H1 (cell line): ENCODE measurements at regions not wholly inside any gene's neighbourhood (a gene's known extent, or its start where the extent isn't known, plus 50 kb on each side); places are given as distances from the start of the nearest gene placed in this dataset.

ENCODE experiments used
- CTCF ChIA-PET: fragments of 300-600 bp; sonication (Branson Sonifier 250); formaldehyde crosslinking; loops from one replicate; lab custom pipeline; 2021; ENCODE audit not compliant: partially characterized antibody; lab: Charles Lee
- POLR2A ChIA-PET: fragments of 300-600 bp; sonication (Branson Sonifier 250); formaldehyde crosslinking; loops from one replicate; lab custom pipeline; 2021; ENCODE audit warnings: inconsistent platforms; ENCODE audit not compliant: partially characterized antibody; lab: Charles Lee
- DNase-seq, 2 experiments: peaks; one replicate each; pipeline versions ENCODE4 v3.0.0 to v3.0.0-alpha.2; 2010 to 2022; ENCODE audit warnings: low spot score in 2 of 2, low read depth in 1 of 2, mixed read lengths in 1 of 2
- FAIRE-seq: peaks from 2 replicates; lab custom pipeline; 2011; peaks lifted over from hg19 to GRCh38; lab: Jason Lieb, UNC
- H2AFZ ChIP-seq: 2 replicates; pipeline ENCODE4 v1.8.1; 2012; ENCODE audit warnings: low read length, inconsistent platforms
- H2AK5ac ChIP-seq: 2 replicates; pipeline ENCODE4 v1.6.1; 2013; ENCODE audit warnings: low read depth, low read length
- H2BK120ac ChIP-seq: replicated peaks from 2 replicates; pipeline ENCODE3; 2013; ENCODE audit warnings: low read depth, low read length, inconsistent platforms
- H2BK12ac ChIP-seq: 2 replicates; pipeline ENCODE4 v1.6.1; 2013; ENCODE audit warnings: low read depth, low read length
- H2BK15ac ChIP-seq: 2 replicates; pipeline ENCODE4 v1.6.1; 2013; ENCODE audit warnings: low read length
- H2BK20ac ChIP-seq: 2 replicates; pipeline ENCODE4 v1.6.1; 2013; ENCODE audit warnings: low read length
- H2BK5ac ChIP-seq: 2 replicates; pipeline ENCODE4 v1.6.1; 2013; ENCODE audit warnings: low read depth, low read length
- H3K14ac ChIP-seq: 2 replicates; pipeline ENCODE4 v1.6.1; 2013; ENCODE audit warnings: inconsistent platforms; ENCODE audit not compliant: insufficient read length
- H3K18ac ChIP-seq: 2 replicates; pipeline ENCODE4 v1.6.1; 2013; ENCODE audit warnings: low read length; ENCODE audit errors: extremely low read depth
- H3K23ac ChIP-seq: 2 replicates; pipeline ENCODE4 v1.6.1; 2013; ENCODE audit warnings: inconsistent platforms; ENCODE audit not compliant: insufficient read length
- H3K23me2 ChIP-seq: 2 replicates; pipeline ENCODE4 v1.6.1; 2013; ENCODE audit warnings: low read depth, low read length
- H3K27ac ChIP-seq: 2 replicates; pipeline ENCODE4 v1.6.1; 2011; ENCODE audit warnings: low read depth, low read length, inconsistent platforms
- H3K27me3 ChIP-seq, 4 experiments: replicated peaks in 1 of 4; 1 replicate in 1 of 4; 2 replicates in 3 of 4; pipeline versions ENCODE4 v1.6.1 to v1.8.1; 2011 to 2013; ENCODE audit warnings: low read length in 3 of 4, mild to moderate bottlenecking in 3 of 4, inconsistent platforms in 2 of 4, mixed read lengths in 2 of 4, moderate library complexity in 1 of 4; ENCODE audit not compliant: control insufficient read depth in 3 of 4, insufficient read depth in 3 of 4; ENCODE audit errors: extremely low read depth in 1 of 4
- H3K36me3 ChIP-seq, 4 experiments: 2 replicates each; pipeline versions ENCODE4 v1.6.1 to v1.8.1; 2011 to 2013; ENCODE audit warnings: mild to moderate bottlenecking in 4 of 4, low read length in 3 of 4, moderate library complexity in 2 of 4, control low read depth in 1 of 4, inconsistent platforms in 1 of 4; ENCODE audit not compliant: insufficient read depth in 4 of 4, control insufficient read depth in 2 of 4
- H3K4ac ChIP-seq: replicated peaks from 2 replicates; pipeline ENCODE3; 2013; ENCODE audit warnings: low read length, low read depth, mixed read lengths, inconsistent platforms; ENCODE audit not compliant: insufficient read length
- H3K4me1 ChIP-seq, 4 experiments: replicated peaks in 1 of 4; 1 replicate in 1 of 4; 2 replicates in 3 of 4; pipeline versions ENCODE4 v1.6.1 to v1.8.1; 2011 to 2013; ENCODE audit warnings: low read length in 3 of 4, inconsistent platforms in 2 of 4, mixed read lengths in 1 of 4; ENCODE audit not compliant: insufficient read depth in 4 of 4, control insufficient read depth in 3 of 4
- H3K4me2 ChIP-seq, 2 experiments: 2 replicates each; pipeline versions ENCODE4 v1.6.1 to v1.8.1; 2011 to 2013; ENCODE audit warnings: low read depth in 2 of 2, low read length in 2 of 2, control low read depth in 1 of 2, inconsistent platforms in 1 of 2, mild to moderate bottlenecking in 1 of 2; ENCODE audit not compliant: insufficient read depth in 1 of 2
- H3K4me3 ChIP-seq, 4 experiments: fragments of 200-600, 300-600 bp in 1 of 4; sonication (generic), shearing (Covaris generic), sonication (Bioruptor Twin) in 1 of 4; 2 replicates each; pipeline versions ENCODE4 v1.5.1 to v1.8.1; 2011 to 2016; ENCODE audit warnings: low read length in 4 of 4, low read depth in 3 of 4, control low read depth in 2 of 4, inconsistent platforms in 2 of 4, mild to moderate bottlenecking in 2 of 4, mixed read lengths in 1 of 4, moderate library complexity in 1 of 4; ENCODE audit not compliant: insufficient read depth in 2 of 4; ENCODE audit errors: extremely low read depth in 1 of 4
- H3K56ac ChIP-seq: replicated peaks from 2 replicates; pipeline ENCODE3; 2013; ENCODE audit warnings: low read depth, mild to moderate bottlenecking, mixed read lengths, low read length, inconsistent platforms; ENCODE audit not compliant: insufficient read length
- H3K79me1 ChIP-seq: 2 replicates; pipeline ENCODE4 v1.6.1; 2013; ENCODE audit warnings: low read depth, low read length, control low read depth
- H3K79me2 ChIP-seq, 2 experiments: 2 replicates each; pipeline versions ENCODE4 v1.6.1 to v1.8.1; 2012 to 2013; ENCODE audit warnings: low read length in 2 of 2, mild to moderate bottlenecking in 2 of 2, inconsistent platforms in 1 of 2; ENCODE audit not compliant: insufficient read depth in 2 of 2, control insufficient read depth in 1 of 2
- H3K9ac ChIP-seq, 4 experiments: replicated peaks in 1 of 4; 1 replicate in 1 of 4; 2 replicates in 3 of 4; pipeline versions ENCODE4 v1.6.1 to v1.8.1; 2011 to 2013; ENCODE audit warnings: low read depth in 3 of 4, low read length in 3 of 4, control low read depth in 2 of 4, mild to moderate bottlenecking in 2 of 4, moderate library complexity in 2 of 4, inconsistent platforms in 1 of 4; ENCODE audit errors: extremely low read depth in 1 of 4
- H3K9me3 ChIP-seq, 2 experiments: 2 replicates each; pipeline versions ENCODE4 v1.6.1 to v1.8.1; 2012 to 2013; ENCODE audit warnings: mild to moderate bottlenecking in 2 of 2, moderate library complexity in 2 of 2, control low read depth in 1 of 2, inconsistent platforms in 1 of 2, low read depth in 1 of 2, low read length in 1 of 2, mixed read lengths in 1 of 2; ENCODE audit not compliant: insufficient read depth in 2 of 2
- H4K20me1 ChIP-seq, 2 experiments: replicated peaks in 1 of 2; 2 replicates each; pipeline versions ENCODE3 to v1.8.1; 2011 to 2013; ENCODE audit warnings: inconsistent platforms in 2 of 2, low read length in 2 of 2, mild to moderate bottlenecking in 1 of 2; ENCODE audit not compliant: insufficient read depth in 2 of 2, control insufficient read depth in 1 of 2
- H4K5ac ChIP-seq: 2 replicates; pipeline ENCODE4 v1.6.1; 2013; ENCODE audit warnings: low read length, low read depth, mixed read lengths, inconsistent platforms; ENCODE audit not compliant: insufficient read length
- H4K8ac ChIP-seq: 2 replicates; pipeline ENCODE4 v1.8.0; 2013; ENCODE audit warnings: mild to moderate bottlenecking, moderate library complexity, low read length, inconsistent platforms; ENCODE audit not compliant: insufficient read depth; ENCODE audit errors: extremely low read depth
- H4K91ac ChIP-seq: replicated peaks from 2 replicates; pipeline ENCODE3; 2013; ENCODE audit warnings: low read length, mixed read lengths, inconsistent platforms; ENCODE audit not compliant: insufficient read length
- NRF1 ChIP-seq: IDR thresholded peaks from 2 replicates; pipeline ENCODE4 v1.6.1; 2011; ENCODE audit warnings: mild to moderate bottlenecking, low read depth, low read length, improper control_type of control experiment
- RNF2 ChIP-seq: fragments of 200-900, 300-1000 bp; sonication (generic); IDR thresholded peaks from 2 replicates; pipeline ENCODE4 v1.7.1; 2016; ENCODE audit warnings: borderline replicate concordance, low read depth, mild to moderate bottlenecking, antibody characterized with exemption, low read length; ENCODE audit not compliant: poor library complexity, severe bottlenecking; ENCODE audit errors: missing control alignments
- TAF1 ChIP-seq: IDR thresholded peaks from 2 replicates; pipeline ENCODE4 v1.6.1; 2011; ENCODE audit warnings: mild to moderate bottlenecking, low read depth, low read length
- WGBS, 2 experiments: shearing (Covaris generic) in 1 of 2; methylation state at CpG; one replicate each; pipeline versions ENCODE4 v1.1.6 to v1.1.7; 2013 to 2015; ENCODE audit warnings: low lambda C conversion rate in 2 of 2, mixed read lengths in 2 of 2, inconsistent platforms in 1 of 2, low coverage in 1 of 2, missing lambda C conversion rate in 1 of 2; ENCODE audit not compliant: insufficient replicate concordance in 2 of 2, insufficient coverage in 1 of 2, insufficient read length in 1 of 2; ENCODE audit errors: extremely low coverage in 1 of 2, missing lambda C conversion rate in 1 of 2; 5-methylcytosine and 5-hydroxymethylcytosine counted together

DNA sequence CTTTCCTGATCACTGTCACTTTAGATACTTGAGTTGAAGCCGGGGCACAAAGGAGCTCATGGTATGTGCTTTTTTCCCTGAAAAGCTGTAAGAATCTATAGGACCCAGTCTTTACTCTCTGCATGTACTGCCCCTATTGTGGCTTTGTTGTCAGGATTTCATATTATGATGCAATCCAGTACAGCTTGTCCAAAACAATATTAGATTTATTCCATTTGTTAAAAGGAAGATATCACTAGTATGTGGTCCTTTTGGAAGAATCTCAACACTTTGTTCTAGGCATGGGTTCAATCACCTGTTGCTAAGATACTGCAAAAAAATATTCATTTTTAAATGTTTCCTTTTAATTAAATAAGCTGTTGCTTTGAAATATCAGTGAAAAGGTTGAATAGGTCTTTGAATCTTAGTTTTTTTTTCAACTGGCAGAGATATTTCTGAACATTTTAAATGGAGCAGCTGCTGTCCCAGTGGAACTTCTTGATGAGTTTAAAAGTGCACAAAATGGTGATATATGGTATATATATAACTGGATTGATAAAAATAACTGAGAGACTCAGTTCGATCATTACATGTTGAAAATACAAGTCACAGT, 256.6 kb upstream of the NT5C1B start:
- H3K27ac ChIP-seq = no peak overlapping the region
- H2BK20ac ChIP-seq = no peak overlapping the region
- no peak overlapping the region for H2BK15ac ChIP-seq
- no peak overlapping the region for H4K91ac ChIP-seq
- no peak overlapping the region for H3K56ac ChIP-seq
- no peaks in the 10 kb centered on the region for H4K20me1 ChIP-seq
- no peak overlapping the region for H3K14ac ChIP-seq
- no peak overlapping the region for H3K4ac ChIP-seq
- H3K4me1 ChIP-seq = peaks cover 0 to 6% (median 3%) of the 10 kb centered on the region in 4 experiments; a peak in 2 of 7 replicates
- H3K9ac ChIP-seq = no peak overlapping the region
- POLR2A ChIA-PET = no interaction called here
- H3K4me2 ChIP-seq = no peak overlapping the region
- no peak overlapping the region for H4K8ac ChIP-seq
- H3K23me2 ChIP-seq = no peaks in the 10 kb centered on the region
- 85% methylated on average over 2 of the region's 2 CpGs; no CpG with 5 or more reads in 1 of the 2 experiments for WGBS, 2 experiments
- H3K9me3 ChIP-seq = no peaks in the 10 kb centered on the region
- no peak overlapping the region for H3K23ac ChIP-seq
- H3K36me3 ChIP-seq = no peaks in the 10 kb centered on the region
- H2AFZ ChIP-seq = no peak overlapping the region
- no peak overlapping the region for H3K18ac ChIP-seq
- no peak for DNase-seq
- H3K27me3 ChIP-seq = no peaks in the 10 kb centered on the region
- no peak overlapping the region for H2BK120ac ChIP-seq
- no peak overlapping the region for H2BK12ac ChIP-seq
- H3K79me1 ChIP-seq = no peaks in the 10 kb centered on the region
- H3K79me2 ChIP-seq = no peaks in the 10 kb centered on the region
- no peak overlapping the region for H2AK5ac ChIP-seq
- no peak overlapping the region for H4K5ac ChIP-seq
- CTCF ChIA-PET = interaction anchor here (5.2 kb wide), 1 partner anchor 9 kb away, joined by 32 read pairs; no protein-coding TSS in a partner anchor
- no peak overlapping the region for H2BK5ac ChIP-seq
- H3K4me3 ChIP-seq = no peak overlapping the region
- FAIRE-seq = no peak
- no peak for TF ChIP-seq TAF1
- no peak for TF ChIP-seq NRF1
- no peak for TF ChIP-seq RNF2
